ENCODE measurements at regions not wholly inside any gene's neighbourhood (a gene's known extent, or its start where the extent isn't known, plus 50 kb on each side); places are given as distances from the start of the nearest gene placed in this dataset.

DNA sequence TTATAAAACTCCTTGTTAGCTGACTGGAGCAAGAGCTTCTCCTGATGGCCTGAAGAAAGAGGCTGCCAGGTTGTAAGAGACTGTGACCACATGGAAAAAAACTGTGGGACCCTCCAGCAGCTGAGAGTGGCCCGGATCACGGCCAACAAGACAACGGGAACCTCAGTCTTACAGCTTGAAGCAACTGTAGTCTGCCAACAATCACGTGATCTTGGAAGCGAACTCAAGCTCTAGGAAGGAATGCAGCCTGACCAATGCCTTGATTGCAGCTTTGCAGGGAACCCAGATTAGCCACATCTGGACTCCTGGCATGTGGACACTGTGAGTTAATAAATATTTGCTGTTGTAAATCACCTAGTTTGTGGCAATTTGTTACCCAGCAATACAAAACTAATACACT, 442.6 kb upstream of the PRMT6 start:
- DNase-seq (ENCODE audit: low read depth) = no peak
- no peak overlapping the region for H3K4me3 ChIP-seq (replicated peaks; ENCODE audit: low read depth, low read length)
- TF ChIP-seq, protein P1, sequence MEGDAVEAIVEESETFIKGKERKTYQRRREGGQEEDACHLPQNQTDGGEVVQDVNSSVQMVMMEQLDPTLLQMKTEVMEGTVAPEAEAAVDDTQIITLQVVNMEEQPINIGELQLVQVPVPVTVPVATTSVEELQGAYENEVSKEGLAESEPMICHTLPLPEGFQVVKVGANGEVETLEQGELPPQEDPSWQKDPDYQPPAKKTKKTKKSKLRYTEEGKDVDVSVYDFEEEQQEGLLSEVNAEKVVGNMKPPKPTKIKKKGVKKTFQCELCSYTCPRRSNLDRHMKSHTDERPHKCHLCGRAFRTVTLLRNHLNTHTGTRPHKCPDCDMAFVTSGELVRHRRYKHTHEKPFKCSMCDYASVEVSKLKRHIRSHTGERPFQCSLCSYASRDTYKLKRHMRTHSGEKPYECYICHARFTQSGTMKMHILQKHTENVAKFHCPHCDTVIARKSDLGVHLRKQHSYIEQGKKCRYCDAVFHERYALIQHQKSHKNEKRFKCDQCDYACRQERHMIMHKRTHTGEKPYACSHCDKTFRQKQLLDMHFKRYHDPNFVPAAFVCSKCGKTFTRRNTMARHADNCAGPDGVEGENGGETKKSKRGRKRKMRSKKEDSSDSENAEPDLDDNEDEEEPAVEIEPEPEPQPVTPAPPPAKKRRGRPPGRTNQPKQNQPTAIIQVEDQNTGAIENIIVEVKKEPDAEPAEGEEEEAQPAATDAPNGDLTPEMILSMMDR (IDR thresholded peaks at IDR 0.05; ENCODE audit: low read length, missing control alignments) = no peak

DNA sequence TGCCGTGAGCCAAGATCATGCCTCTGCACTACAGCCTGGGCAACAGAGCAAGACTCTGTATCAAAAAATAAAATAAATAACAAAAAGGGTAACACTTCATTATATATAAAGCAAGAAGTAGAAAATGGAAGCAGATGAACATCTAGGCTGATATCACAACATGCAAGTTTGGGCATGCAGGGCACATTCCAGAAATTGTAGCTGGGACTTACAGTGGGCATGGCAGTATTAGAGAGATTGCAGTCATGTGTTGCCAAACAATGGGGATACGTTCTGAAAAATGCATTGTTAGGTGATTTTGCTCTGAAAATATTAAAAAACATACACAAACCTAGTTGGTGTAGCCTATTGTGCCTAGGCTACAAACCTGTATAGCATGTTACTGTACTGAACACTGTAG, 441.0 kb upstream of the PRMT6 start:
- DNase-seq (ENCODE audit: low read depth) = no peak
- H3K4me3 ChIP-seq (replicated peaks; ENCODE audit: low read depth, low read length) = no peak overlapping the region
- TF ChIP-seq, protein P1 (IDR thresholded peaks at IDR 0.05; ENCODE audit: low read length, missing control alignments) = no peak

DNA sequence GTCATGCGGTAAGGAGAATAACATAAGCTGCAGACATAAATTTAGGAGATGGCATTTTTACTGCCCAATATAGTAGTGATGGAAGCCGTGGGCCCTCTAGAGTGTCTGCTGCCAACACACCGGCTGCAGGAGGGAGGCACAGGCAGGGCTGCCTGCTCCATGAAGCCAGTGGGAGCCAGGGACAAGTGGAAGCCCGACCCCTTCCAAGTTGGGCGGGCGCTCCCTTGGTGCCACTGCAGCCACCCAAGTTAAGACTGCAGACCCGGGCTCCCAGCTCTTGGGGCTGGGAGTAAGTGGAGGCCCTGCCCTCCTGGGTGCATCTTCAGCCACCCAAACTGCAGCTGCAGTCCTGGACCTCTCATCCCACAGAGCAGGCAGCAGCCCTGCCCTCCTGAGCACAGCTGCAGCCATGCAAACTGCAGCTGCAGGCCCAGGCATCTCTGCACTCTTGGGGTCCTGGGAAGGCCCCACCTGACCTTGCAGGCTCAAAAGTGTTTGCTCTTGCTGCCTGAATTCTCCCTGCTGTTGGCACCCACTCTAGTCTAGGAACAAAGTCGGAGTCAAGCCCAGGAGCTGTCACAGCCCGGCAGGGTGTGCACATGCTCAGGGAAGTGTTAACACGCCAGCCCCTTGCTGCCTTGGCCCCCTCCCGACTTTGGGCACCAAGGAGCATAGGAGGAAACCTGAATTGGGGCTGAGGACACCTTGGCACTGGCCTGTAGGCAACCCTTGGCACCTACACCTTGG, 437.2 kb upstream of the PRMT6 start:
- no peak for DNase-seq (ENCODE audit: low read depth)
- TF ChIP-seq, protein P1 (IDR thresholded peaks at IDR 0.05; ENCODE audit: low read length, missing control alignments) = no peak
- H3K4me3 ChIP-seq (replicated peaks; ENCODE audit: low read depth, low read length) = no peak overlapping the region

DNA sequence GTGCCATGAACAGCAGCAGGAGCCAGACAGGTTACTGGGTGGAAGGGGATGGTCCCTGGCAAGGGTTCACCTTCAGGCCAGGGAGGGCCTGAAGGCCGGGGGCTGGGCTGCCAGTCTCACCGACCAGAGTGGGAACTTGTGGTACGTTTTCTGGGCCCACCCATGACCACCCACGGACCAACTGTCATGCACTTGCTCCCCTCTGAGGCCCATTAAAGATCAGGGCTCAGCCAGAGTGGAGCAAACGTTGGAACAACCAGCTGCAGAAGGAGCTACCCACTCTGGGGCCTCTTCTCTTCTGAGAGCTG, 436.7 kb upstream of the PRMT6 start:
- DNase-seq (ENCODE audit: low read depth) = no peak
- no peak overlapping the region for H3K4me3 ChIP-seq (replicated peaks; ENCODE audit: low read depth, low read length)
- TF ChIP-seq, protein P1 (IDR thresholded peaks at IDR 0.05; ENCODE audit: low read length, missing control alignments) = no peak

DNA sequence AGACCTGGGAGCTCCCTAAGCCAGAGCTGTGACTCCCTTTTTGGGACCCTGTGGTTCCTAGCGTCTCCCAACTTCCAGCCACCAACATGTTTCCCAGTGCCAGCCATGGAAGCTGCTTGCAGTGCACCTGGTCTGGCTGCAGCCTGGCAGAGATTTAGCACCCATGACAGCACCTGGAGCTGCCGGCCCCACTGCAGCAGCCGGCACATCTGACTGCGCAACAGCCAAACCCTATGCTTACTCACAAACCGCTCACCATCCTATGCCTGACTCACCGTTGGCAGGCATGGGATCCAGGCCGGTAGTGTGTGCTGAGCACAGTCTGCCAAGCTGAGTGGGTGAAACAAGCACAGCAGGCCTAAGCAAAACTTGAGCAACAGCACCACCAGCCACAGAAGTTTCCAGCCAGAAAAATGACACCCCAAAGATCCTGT, 435.9 kb upstream of the PRMT6 start:
- TF ChIP-seq, protein P1 (IDR thresholded peaks at IDR 0.05; ENCODE audit: low read length, missing control alignments) = no peak
- DNase-seq (ENCODE audit: low read depth) = peak; percentile 8
- H3K4me3 ChIP-seq (replicated peaks; ENCODE audit: low read depth, low read length) = no peak overlapping the region

DNA sequence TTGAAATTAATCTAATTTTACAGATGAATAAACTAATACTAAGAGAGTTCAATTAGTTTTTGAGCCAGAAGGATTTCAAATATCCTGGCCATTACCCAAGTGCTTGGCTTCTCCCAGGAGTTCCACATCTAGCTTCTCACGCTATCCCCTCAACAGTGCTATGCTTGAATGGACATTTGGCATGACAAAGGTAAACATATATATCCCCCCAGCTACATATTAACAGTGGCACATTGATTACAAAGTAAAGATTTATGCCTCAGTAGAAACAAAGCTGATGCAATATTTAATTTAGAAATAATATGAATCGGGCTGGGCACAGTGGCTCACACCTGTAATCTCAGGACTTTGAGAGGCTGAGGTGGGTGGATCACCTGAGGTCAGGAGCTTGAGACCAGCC, 434.6 kb upstream of the PRMT6 start:
- no peak overlapping the region for H3K4me3 ChIP-seq (replicated peaks; ENCODE audit: low read depth, low read length)
- no peak for DNase-seq (ENCODE audit: low read depth)
- TF ChIP-seq, protein P1 (IDR thresholded peaks at IDR 0.05; ENCODE audit: low read length, missing control alignments) = no peak

DNA sequence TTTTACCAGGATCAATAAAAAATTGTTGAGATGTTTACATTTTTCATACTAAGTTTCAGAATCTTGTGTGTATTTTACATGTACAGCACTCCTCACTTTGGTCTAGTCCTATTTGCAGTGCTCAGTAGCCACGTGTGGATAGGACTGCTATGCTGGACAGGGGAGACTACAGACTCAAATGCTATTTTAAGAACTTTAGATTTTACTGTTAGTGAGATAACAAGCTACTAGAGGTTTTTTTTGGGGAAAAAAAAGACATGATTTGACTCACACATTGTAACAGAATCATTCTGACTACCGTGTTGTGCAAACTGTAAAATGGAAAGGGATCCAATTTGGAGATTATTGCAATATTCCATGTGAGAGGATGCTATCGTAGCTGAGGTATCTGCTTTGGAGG, 418.9 kb upstream of the PRMT6 start:
- no peak overlapping the region for H3K4me3 ChIP-seq (replicated peaks; ENCODE audit: low read depth, low read length)
- TF ChIP-seq, protein P1 (IDR thresholded peaks at IDR 0.05; ENCODE audit: low read length, missing control alignments) = no peak
- DNase-seq (ENCODE audit: low read depth) = no peak
